T-cell (primary cell): ENCODE measurements at regions not wholly inside any gene's neighbourhood (a gene's known extent, or its start where the extent isn't known, plus 50 kb on each side); places are given as distances from the start of the nearest gene placed in this dataset.

ENCODE experiments used
- ATAC-seq, 4 experiments: fragments of 200-7000 bp in 3 of 4; fragments of 150-1000 bp in 1 of 4; cut with Tn5 transposase; replicated peaks in 1 of 4; 1 replicate in 3 of 4; 2 replicates in 1 of 4; pipeline ENCODE4 v1.10.0; 2021; ENCODE audit warnings: moderate library complexity in 3 of 4, mild to moderate bottlenecking in 2 of 4, moderate number of reproducible peaks in 1 of 4
- CTCF ChIA-PET, 2 donors: fragments of 300-600 bp; sonication (Branson Sonifier 250); formaldehyde crosslinking; loops; one replicate each; lab custom pipeline; 2022; ENCODE audit warnings: antibody characterized with exemption in 2 of 2; lab: Charles Lee
- POLR2A ChIA-PET, 2 donors: fragments of 300-600 bp; sonication (Branson Sonifier 250); formaldehyde crosslinking; loops; one replicate each; lab custom pipeline; 2022; ENCODE audit warnings: antibody characterized with exemption in 2 of 2; lab: Charles Lee
- DNase-seq, 35 experiments: peaks; one replicate each; pipeline versions ENCODE4 v3.0.0 to v3.0.0-alpha.2; 2013 to 2023
- H3K27ac ChIP-seq: one replicate; pipeline ENCODE4 v1.5.1; 2013; ENCODE audit warnings: low read length
- H3K27me3 ChIP-seq, 2 experiments: replicated peaks in 1 of 2; 1 replicate in 1 of 2; 2 replicates in 1 of 2; pipeline versions ENCODE4 v1.6.1 to v1.7.0; 2013; ENCODE audit warnings: low read length in 1 of 2, mixed read lengths in 1 of 2; ENCODE audit not compliant: control insufficient read depth in 2 of 2, insufficient read depth in 2 of 2; ENCODE audit errors: extremely low read depth in 1 of 2
- H3K36me3 ChIP-seq, 2 donors: 1 replicate in 1 of 2; 2 replicates in 1 of 2; pipeline versions ENCODE4 v1.6.1 to v1.7.0; 2013; ENCODE audit warnings: low read length in 1 of 2; ENCODE audit not compliant: control insufficient read depth in 2 of 2, insufficient read depth in 1 of 2; ENCODE audit errors: extremely low read depth in 1 of 2
- H3K4me1 ChIP-seq, 2 experiments: 1 replicate in 1 of 2; 2 replicates in 1 of 2; pipeline versions ENCODE4 v1.6.1 to v1.7.0; 2013; ENCODE audit warnings: low read length in 2 of 2, mixed read lengths in 1 of 2; ENCODE audit not compliant: insufficient read depth in 2 of 2, control insufficient read depth in 1 of 2; ENCODE audit errors: extremely low read depth in 1 of 2
- H3K4me3 ChIP-seq, 2 donors: 1 replicate in 1 of 2; 2 replicates in 1 of 2; pipeline versions ENCODE4 v1.5.1 to v1.7.0; 2013; ENCODE audit warnings: mild to moderate bottlenecking in 2 of 2, low read length in 1 of 2, moderate library complexity in 1 of 2; ENCODE audit not compliant: control insufficient read depth in 1 of 2; ENCODE audit errors: extremely low read depth in 1 of 2
- H3K9me3 ChIP-seq: 2 replicates; pipeline ENCODE4 v1.7.0; 2013
- H3K27ac Mint-ChIP-seq, 2 donors: one replicate each; pipeline ENCODE4 v1.8.0; 2020 to 2021; ENCODE audit warnings: mild to moderate bottlenecking in 2 of 2, mixed read lengths in 2 of 2
- H3K27me3 Mint-ChIP-seq, 2 donors: one replicate each; pipeline ENCODE4 v1.8.0; 2021 to 2022; ENCODE audit warnings: mixed read lengths in 2 of 2
- H3K36me3 Mint-ChIP-seq: one replicate; pipeline ENCODE4 v1.8.0; 2021; ENCODE audit warnings: mixed read lengths
- H3K4me1 Mint-ChIP-seq, 3 donors: one replicate each; pipeline ENCODE4 v1.8.0; 2020 to 2022; ENCODE audit warnings: mixed read lengths in 3 of 3, mild to moderate bottlenecking in 1 of 3
- H3K4me3 Mint-ChIP-seq, 3 donors: one replicate each; pipeline ENCODE4 v1.8.0; 2020 to 2022; ENCODE audit warnings: mild to moderate bottlenecking in 3 of 3, mixed read lengths in 3 of 3, moderate library complexity in 3 of 3
- H3K9me3 Mint-ChIP-seq, 3 donors: one replicate each; pipeline ENCODE4 v1.8.0; 2020 to 2022; ENCODE audit warnings: mixed read lengths in 3 of 3
- WGBS: methylation state at CpG from one replicate; pipeline ENCODE4 v1.1.5; 2013; ENCODE audit warnings: missing lambda C conversion rate; ENCODE audit not compliant: insufficient coverage; 5-methylcytosine and 5-hydroxymethylcytosine counted together

- H3K27me3 Mint-ChIP-seq: peaks cover 1 to 6% of the 10 kb centered on the region in 2 donors
- no peak overlapping the region for H3K27ac Mint-ChIP-seq
- ATAC-seq: no peak
- Histone ChIP-seq H3K27ac (no peak overlapping the region), H3K4me3 (no peak overlapping the region), H3K9me3 (no peaks in the 10 kb centered on the region), H3K36me3 (no peaks in the 10 kb centered on the region), H3K4me1 (no peaks in the 10 kb centered on the region), H3K27me3 (peaks cover 0 to 5% of the 10 kb centered on the region in 2 experiments)
- H3K4me1 Mint-ChIP-seq: no peaks in the 10 kb centered on the region
- no peak overlapping the region for H3K4me3 Mint-ChIP-seq
- no peaks in the 10 kb centered on the region for H3K9me3 Mint-ChIP-seq
- DNase-seq: no peak
- 78% methylated on average over 7 of the region's 9 CpGs for WGBS
- ChIA-PET POLR2A (no interaction called here), CTCF (interaction anchor here (0.6 to 0.8 kb wide), 2 partner anchors 13 to 190 kb away, joined by 3 to 5 read pairs; no protein-coding TSS in a partner anchor)
- H3K36me3 Mint-ChIP-seq: no peaks in the 10 kb centered on the region
Observed at GRCh38 chr1:200282497-200283122, 127.2 kb downstream of the ZNF281 start.

GRCh38 chr1:200281201-200281835 is 128.5 kb downstream of the ZNF281 start:
- Histone ChIP-seq H3K9me3 (no peaks in the 10 kb centered on the region), H3K27ac (no peak overlapping the region), H3K4me1 (no peaks in the 10 kb centered on the region), H3K4me3 (no peak overlapping the region), H3K27me3 (peaks cover 0 to 5% of the 10 kb centered on the region in 2 experiments), H3K36me3 (no peaks in the 10 kb centered on the region)
- Mint-ChIP-seq H3K36me3 (no peaks in the 10 kb centered on the region), H3K4me3 (no peak overlapping the region), H3K27ac (no peak overlapping the region), H3K27me3 (peaks cover 1 to 6% of the 10 kb centered on the region in 2 donors), H3K9me3 (no peaks in the 10 kb centered on the region), H3K4me1 (no peaks in the 10 kb centered on the region)
- ATAC-seq (no peak), DNase-seq (no peak)
- 93% methylated on average over 5 of the region's 8 CpGs for WGBS
- ChIA-PET POLR2A (no interaction called here), CTCF (interaction anchor here in 1 of 2 donors (0.6 to 0.8 kb wide), 3 partner anchors 14 to 228 kb away, joined by 3 to 5 read pairs (median 3); no protein-coding TSS in a partner anchor)

- H3K27ac Mint-ChIP-seq: no peak overlapping the region
- 79% methylated on average over 2 of the region's 4 CpGs for WGBS
- DNase-seq: peak in 10 of 35 experiments; percentile 6 to 52 (median 13)
Observed at GRCh38 chr1:200279810-200280411, 129.9 kb downstream of the ZNF281 start.

GRCh38 chr1:200275816-200276453 is 133.9 kb downstream of the ZNF281 start:
- Histone ChIP-seq H3K9me3 (no peaks in the 10 kb centered on the region), H3K4me1 (no peaks in the 10 kb centered on the region), H3K4me3 (no peak overlapping the region), H3K27me3 (no peaks in the 10 kb centered on the region), H3K27ac (no peak overlapping the region), H3K36me3 (no peaks in the 10 kb centered on the region)
- ATAC-seq (no peak), DNase-seq (no peak)
- no peaks in the 10 kb centered on the region for H3K36me3 Mint-ChIP-seq
- H3K9me3 Mint-ChIP-seq: no peaks in the 10 kb centered on the region
- CTCF ChIA-PET: interaction anchor here in 1 of 2 donors (0.7 kb wide), 1 partner anchor 137 kb away, joined by 4 read pairs; no protein-coding TSS in a partner anchor
- 94% methylated on average over 4 of the region's 9 CpGs for WGBS
- no peak overlapping the region for H3K27ac Mint-ChIP-seq
- H3K4me3 Mint-ChIP-seq: no peak overlapping the region
- H3K4me1 Mint-ChIP-seq: no peaks in the 10 kb centered on the region
- POLR2A ChIA-PET: no interaction called here
- peaks cover 1 to 6% of the 10 kb centered on the region in 2 donors for H3K27me3 Mint-ChIP-seq

More at GRCh38 chr1:200279810-200280411, 129.9 kb downstream of the ZNF281 start:
- no peaks in the 10 kb centered on the region for H3K4me1 Mint-ChIP-seq
- ATAC-seq: no peak
- POLR2A ChIA-PET: interaction anchor here in 1 of 2 donors (0.5 kb wide), 1 partner anchor 27 kb away, joined by 3 read pairs; no protein-coding TSS in a partner anchor
- H3K4me3 Mint-ChIP-seq: no peak overlapping the region
- Histone ChIP-seq H3K4me3 (no peak overlapping the region), H3K4me1 (no peaks in the 10 kb centered on the region), H3K27me3 (peaks cover 0 to 5% of the 10 kb centered on the region in 2 experiments), H3K9me3 (no peaks in the 10 kb centered on the region), H3K36me3 (no peaks in the 10 kb centered on the region), H3K27ac (no peak overlapping the region)
- CTCF ChIA-PET: interaction anchor here (0.6 to 1.5 kb wide), 5 partner anchors 22 to 597 kb away, joined by 3 to 6 read pairs (median 3); no protein-coding TSS in a partner anchor
- no peaks in the 10 kb centered on the region for H3K9me3 Mint-ChIP-seq
- H3K36me3 Mint-ChIP-seq: no peaks in the 10 kb centered on the region
- H3K27me3 Mint-ChIP-seq: peaks cover 1 to 6% of the 10 kb centered on the region in 2 donors

- Histone ChIP-seq H3K4me3 (no peak overlapping the region), H3K27me3 (no peaks in the 10 kb centered on the region), H3K4me1 (no peaks in the 10 kb centered on the region), H3K36me3 (no peaks in the 10 kb centered on the region), H3K9me3 (no peaks in the 10 kb centered on the region), H3K27ac (no peak overlapping the region)
- H3K27ac Mint-ChIP-seq: no peak overlapping the region
- DNase-seq (no peak), ATAC-seq (no peak)
- WGBS: no CpG with 5 or more reads among the region's 4 CpGs
- no peaks in the 10 kb centered on the region for H3K9me3 Mint-ChIP-seq
- no peak overlapping the region for H3K4me3 Mint-ChIP-seq
- peaks cover 1 to 6% of the 10 kb centered on the region in 2 donors for H3K27me3 Mint-ChIP-seq
- H3K4me1 Mint-ChIP-seq: no peaks in the 10 kb centered on the region
- H3K36me3 Mint-ChIP-seq: no peaks in the 10 kb centered on the region
- ChIA-PET POLR2A (no interaction called here), CTCF (no interaction called here)
Observed at GRCh38 chr1:200275415-200275814, 134.4 kb downstream of the ZNF281 start.

GRCh38 chr1:200274116-200274515 is 135.7 kb downstream of the ZNF281 start:
- no peak for DNase-seq
- H3K27me3 Mint-ChIP-seq: peaks cover 0 to 1% of the 10 kb centered on the region in 2 donors
- 83% methylated on average over 1 of the region's 4 CpGs for WGBS
- Histone ChIP-seq H3K4me1 (no peaks in the 10 kb centered on the region), H3K36me3 (no peaks in the 10 kb centered on the region), H3K9me3 (no peaks in the 10 kb centered on the region), H3K4me3 (no peak overlapping the region), H3K27ac (no peak overlapping the region), H3K27me3 (no peaks in the 10 kb centered on the region)
- H3K9me3 Mint-ChIP-seq: no peaks in the 10 kb centered on the region
- no peak overlapping the region for H3K27ac Mint-ChIP-seq
- POLR2A ChIA-PET: no interaction called here
- H3K4me3 Mint-ChIP-seq: no peak overlapping the region
- CTCF ChIA-PET: no interaction called here
- no peak for ATAC-seq
- H3K4me1 Mint-ChIP-seq: no peaks in the 10 kb centered on the region
- H3K36me3 Mint-ChIP-seq: no peaks in the 10 kb centered on the region
